GM18909 (cell line): ENCODE measurements at regions not wholly inside any gene's neighbourhood (a gene's known extent, or its start where the extent isn't known, plus 50 kb on each side); places are given as distances from the start of the nearest gene placed in this dataset.

Source experiments
- ATAC-seq: cut with Tn5 transposase; IDR thresholded peaks from one replicate; pipeline ENCODE4 v1.9.1; 2021; ENCODE audit warnings: mild to moderate bottlenecking; ENCODE audit not compliant: unreplicated experiment, poor library complexity

DNA sequence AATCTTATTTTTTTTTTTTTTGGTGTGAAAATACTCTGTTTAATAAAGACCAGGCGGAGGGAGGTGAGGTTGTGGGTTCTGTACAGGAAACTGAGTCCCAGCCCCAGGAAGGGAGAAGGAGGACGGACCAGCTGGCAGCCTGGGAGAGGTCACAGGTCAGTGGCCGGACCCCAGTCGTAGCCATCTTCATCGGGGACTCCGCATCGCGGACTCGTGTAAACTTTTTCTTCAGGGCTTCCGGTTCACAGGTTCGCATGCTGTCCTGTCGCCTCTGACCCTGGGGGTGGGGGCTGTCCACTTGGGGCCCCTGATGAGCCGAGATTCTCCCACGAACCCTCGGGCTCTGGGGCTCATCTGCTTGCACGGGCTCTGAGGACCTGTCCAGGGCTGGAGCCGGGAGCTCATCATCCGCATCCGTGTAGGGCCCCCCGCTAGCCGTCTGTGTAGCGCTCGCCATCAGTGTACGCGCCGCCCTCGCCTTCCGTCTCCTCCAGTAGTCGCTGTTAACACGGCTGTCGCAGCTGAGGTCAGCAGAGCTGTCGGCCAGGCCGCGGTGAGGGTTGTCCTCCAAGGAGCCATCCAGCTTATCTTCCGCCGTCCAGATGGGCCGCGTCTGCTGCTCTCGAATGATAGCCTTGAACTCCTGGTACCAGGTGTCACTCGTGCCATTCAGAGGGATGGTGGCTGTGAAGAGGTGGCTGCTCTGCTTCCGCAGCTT is 975.7 kb upstream of the PRMT6 start:
- no peak for ATAC-seq

DNA sequence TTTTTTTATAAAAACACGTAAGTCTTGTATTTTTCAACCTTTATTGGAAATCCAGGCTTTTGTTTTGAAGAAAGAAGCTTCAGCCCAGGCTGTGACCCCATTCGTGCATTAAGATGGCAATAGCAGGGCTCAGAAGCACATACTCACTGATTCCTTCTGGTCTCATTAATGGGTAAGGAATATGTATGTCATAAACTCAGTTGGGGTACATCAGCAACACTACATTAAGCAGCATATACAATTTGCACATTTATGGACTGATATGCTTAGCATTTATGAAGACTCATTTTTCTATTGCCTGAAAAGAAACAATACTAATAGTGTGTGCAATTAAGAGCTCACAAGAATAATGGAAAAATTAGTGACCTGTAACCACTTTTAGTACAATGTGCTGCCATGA is 945.4 kb upstream of the PRMT6 start:
- ATAC-seq: no peak

DNA sequence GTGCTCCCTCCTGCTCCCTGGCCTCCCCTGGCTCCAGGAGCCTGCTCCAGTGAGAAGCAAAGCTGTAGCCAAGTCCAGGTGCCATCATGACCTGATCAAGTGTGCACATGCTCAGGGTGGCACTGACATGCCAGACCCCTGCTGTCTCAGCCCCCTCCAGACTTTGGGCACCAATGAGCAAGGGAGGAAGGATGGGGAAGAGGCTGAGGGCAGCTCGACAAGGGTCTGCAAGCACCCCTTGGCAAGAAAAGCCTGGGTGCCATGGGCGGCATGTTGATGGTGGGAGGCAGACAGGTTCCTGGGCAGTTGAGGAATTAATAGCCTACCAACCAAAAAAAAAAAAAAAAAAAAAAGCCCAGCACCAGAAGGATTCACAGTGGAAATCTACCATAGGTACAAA is 942.6 kb upstream of the PRMT6 start:
- ATAC-seq: no peak

DNA sequence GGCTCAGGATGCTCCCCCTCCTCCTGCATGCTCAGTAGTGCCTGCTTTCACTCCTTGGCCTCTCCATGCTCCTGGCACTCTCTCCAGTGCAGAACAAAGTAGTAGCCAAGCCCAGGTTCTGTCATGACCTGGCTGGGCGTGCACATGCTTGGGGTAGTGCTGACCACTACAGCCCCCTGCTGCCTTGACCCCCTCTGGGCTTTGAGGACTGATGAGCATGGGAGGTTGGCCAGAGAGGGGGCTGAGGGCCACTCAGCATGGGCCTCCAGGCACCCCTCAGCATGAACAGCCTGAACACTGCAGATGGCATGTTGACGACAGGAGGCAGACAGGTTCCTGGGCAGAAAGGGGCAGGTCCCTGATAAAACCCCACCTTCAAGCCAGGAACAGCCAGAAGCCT is 935.7 kb upstream of the PRMT6 start:
- no peak for ATAC-seq

DNA sequence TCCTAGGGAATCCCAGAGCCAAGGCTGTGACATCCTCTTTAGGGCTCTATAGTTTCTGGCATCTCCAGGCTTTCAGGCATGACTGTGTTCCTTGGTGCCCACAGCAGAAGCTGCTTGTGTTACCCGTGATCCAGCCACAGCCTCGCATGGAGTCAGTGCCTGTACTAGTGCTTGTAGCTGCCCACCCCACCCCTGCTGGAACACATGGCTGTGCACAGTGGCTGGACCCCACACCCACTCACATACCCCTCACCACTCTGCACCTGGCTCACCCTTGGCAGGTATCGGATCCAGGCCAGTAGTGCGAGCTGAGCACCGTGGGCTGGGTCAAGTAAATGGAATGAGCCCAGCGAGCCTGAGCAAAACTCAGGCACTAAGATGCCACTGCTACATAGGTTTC is 934.7 kb upstream of the PRMT6 start:
- no peak for ATAC-seq

DNA sequence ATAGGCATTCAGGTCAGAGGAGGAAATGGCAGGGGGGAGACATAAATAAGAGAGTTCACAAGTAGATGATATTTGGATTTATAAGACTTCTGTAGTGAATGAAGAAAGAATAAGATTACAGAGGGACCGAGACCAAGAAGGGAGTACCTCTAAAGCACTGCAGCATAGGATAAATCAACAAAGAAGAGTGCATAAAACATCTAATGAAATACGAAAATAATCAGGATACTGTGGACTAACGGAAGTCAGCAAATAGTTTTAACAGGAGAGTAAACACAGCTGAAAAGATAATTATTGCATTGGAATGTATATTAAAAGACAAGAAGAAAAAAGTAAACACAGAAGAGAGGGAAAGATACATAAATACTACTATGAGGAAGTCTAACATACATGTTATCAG is 921.9 kb upstream of the PRMT6 start:
- ATAC-seq: no peak

DNA sequence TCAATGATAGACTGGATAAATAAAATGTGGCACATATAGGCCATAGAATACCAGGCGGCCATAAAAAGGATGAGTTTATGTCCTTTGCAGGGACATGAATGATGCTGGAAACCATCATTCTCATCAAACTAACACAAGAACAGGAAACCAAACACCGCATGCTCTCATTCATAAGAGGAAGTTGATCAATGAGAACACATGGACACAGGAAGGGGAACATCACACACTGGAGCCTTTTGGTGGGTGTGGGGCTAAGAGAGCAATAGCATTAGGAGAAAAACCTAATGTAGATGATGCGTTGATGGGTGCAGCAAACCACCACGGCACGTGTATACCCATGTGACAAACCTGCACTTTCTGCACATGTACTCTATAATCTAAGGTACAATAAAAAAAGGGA is 883.4 kb upstream of the PRMT6 start:
- no peak for ATAC-seq

DNA sequence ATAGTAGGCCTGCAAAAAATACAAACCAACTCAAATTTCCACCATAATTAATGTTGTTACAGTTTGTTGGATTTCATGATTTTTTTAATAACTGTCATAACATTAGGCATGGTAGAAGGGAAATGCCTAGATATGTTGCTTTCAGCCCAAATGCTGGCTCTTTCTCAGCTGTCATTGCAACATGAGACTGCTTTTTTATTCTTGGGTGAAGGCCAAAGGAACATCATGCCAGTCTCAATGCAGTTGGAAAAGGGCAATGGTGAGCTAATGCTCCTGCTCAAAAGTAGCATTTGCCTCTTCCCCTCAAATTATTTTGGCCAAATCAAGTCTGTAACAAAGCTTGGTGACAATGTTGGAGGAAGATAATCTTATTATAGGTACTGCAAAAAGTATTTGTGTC is 877.7 kb upstream of the PRMT6 start:
- no peak for ATAC-seq

DNA sequence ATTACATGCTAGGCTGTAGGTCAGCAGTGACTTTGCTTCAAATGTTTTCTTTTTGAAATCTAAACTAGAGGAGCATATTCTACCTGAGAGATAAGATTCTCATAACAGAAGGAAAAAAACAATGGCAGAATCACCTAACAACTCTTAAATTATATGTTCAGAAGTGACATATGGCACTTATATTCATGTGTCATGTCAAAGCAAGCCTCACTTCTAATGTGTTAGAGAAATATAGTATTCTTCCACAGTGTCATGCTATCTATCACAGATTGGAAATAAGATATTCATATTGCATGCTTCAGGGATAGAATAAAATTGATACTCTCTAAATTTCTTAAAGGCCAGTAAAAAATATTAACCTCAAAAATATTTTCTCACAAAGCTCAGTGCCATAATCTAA is 874.6 kb upstream of the PRMT6 start:
- ATAC-seq: no peak

DNA sequence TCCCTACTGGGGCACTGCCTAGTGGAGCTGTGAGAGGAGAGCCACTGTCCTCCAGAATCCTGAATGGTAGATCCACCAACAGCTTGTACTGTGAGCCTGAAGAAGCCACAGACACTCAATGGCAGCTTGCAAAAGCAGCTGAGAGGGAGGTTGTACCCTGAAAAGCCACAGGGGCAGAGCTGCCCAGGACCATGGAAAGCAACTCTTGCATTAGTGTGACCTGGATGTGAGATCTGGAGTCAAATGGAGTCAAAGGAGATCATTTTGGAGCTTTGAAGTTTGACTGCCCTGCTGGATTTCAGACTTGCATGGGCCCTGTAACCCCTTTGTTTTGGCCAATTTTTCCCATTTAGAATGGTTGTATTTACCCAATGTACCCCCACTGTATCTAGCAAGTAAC is 871.4 kb upstream of the PRMT6 start:
- ATAC-seq: no peak

DNA sequence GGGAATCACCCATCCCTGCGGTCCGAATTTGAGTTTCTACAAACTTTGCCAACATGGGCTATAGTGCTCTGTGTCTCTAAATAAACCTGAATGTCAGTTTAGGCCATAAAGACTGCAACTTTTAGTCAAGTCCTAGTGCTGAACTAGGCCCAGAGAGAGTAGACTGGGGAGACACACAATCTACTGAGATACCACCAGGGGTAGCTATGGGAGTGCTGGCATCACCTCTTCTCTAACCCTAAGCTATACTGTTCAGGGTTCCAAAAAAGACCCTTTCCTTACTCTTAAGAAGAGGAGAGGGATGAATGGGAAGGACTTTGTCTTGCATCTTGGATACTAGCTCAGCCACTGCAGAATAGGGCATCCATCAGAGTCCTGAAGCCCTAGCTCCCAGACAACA is 866.7 kb upstream of the PRMT6 start:
- no peak for ATAC-seq

DNA sequence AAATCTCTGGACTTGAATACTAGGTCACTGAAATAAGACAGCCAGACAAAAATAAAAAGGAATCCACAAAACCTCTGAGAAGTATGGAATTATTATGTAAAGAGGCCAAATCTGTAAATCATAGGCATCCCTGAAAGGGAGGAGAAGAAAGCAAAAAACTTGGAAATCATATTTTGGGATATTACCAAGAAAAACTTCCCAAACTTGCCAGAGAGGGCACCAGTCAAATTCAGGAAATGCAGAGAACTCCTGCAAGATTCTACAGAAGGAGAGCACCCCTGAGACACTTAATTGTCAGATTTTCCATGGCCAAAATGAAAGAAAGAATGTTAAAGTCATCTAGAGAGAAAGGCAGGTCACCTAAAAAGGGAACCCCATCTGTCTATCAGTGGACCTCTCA is 862.3 kb upstream of the PRMT6 start:
- ATAC-seq: no peak

DNA sequence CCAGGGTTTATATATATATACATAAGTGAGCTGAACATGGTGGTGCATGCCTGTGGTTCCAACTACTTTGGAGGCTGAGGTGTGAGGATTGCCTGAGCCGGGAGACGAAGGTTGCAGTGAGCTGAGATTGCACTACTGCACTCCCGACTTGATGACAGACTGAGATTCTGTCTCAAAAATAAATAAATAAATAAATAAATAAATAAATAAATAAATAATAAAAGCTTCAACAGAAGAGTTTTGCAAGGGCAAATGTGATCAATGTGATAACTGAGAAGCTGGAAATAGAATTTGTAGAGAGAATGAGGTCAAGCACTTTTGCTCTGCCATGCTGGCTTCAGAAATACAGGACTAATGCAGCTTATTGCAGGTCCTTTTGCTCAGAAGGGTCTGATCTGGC is 855.8 kb upstream of the PRMT6 start:
- no peak for ATAC-seq

DNA sequence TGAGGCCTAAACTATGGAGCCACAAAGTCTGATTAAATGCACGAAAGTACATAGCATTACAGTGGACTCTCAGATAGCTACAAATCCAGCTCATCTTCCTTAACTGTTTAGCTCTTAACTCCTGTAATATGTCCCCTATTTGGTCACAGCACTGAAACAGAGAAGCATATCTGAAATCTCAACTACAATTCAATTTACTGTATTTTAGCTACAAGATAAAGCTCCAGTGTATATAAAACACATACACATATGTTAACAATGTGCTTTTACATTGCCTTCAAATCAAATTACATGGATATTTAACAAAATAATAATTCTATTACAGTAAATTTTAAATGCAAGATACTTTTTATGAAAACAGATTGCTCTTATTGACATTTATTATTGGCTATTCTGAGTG is 849.3 kb upstream of the PRMT6 start:
- ATAC-seq: no peak

DNA sequence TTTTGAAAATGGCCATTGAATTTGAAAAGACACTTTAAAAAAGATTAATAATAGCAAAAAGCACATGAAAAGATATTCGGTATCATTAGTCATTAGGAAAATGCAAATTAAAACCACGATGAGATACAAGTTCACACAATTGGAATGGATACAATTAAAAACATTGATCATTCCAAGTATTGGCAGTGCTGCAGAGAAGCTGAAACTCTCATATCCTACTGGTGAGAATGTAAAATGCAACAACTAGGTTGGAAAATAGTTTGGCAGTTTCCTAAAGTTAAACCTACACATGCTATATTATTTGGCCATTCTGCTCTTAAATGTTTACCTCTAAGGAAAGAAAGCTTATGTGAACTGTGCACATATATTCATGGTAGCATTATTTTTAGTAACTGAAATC is 838.7 kb upstream of the PRMT6 start:
- no peak for ATAC-seq

DNA sequence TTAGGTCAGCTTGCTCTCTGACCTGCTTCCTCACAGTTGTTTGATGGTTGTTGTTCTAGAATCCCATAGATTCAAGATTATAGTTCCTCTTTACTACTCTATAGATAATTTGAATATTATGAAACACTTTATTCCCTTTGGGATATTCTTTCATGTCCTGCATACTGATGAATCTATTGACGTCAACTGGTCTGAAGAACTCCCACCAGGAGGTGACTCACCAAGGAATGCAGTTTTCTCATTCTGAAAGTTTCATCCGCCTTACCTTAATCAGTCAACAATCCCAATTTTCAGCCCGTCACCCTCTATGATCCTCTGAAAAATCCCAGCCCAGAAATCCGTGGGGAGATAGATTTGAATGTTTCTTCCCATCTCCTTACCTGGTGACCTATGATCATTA is 834.1 kb upstream of the PRMT6 start:
- no peak for ATAC-seq

DNA sequence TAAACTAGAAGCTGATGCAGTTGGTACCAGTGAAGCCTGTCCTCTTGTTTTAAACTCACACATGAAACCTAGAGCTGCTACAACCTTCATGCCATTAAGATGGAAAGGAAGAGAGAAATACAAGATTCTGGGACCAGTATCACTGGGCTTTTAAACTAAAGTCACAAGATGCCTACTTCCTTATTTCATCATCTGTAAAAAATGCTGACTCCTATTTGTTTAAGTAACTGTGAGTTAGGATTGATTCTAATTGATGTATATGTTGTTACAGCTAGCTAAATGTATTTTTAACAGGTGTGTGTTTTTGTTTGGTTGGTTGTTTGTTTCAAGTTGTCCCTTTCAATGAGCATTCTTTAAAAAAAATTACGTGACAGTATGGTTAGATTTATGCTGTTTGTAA is 833.3 kb upstream of the PRMT6 start:
- no peak for ATAC-seq

DNA sequence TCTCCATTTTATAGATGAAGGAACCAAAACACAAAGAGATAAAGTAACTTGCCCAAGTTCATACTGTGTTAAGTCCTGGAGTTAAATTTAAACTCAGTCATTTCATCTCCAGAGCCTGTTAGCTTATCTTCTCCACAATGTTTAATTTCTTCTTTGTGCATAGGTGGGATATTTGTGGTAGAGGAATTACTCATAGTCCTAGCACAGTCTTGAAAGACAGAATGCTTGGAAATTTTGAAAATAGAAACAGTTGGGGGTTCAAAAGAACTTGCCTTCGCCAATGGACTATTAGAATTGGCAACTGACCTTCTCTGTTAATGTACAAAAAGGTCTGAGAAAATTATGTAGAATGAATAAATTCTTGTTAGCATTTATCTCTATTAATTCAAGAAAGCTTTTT is 832.0 kb upstream of the PRMT6 start:
- no peak for ATAC-seq

DNA sequence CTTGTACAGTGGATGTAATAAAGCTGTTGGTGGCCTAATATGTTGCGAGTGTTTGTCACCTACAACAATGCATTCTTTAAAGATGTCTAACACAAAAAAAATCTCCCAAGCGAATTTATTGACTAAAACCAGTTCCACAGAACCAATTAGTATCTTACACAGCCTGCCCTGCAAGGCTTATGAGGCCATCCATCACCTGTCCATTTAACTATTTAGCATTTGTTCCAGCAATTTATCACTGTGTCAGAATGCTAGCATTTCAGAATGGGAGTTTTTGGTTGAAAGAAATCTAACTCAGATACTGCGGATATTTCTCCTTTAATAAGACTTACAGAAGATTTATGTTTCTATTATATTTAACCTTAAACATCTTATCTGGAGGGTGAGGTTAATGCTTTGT is 831.1 kb upstream of the PRMT6 start:
- ATAC-seq: no peak

DNA sequence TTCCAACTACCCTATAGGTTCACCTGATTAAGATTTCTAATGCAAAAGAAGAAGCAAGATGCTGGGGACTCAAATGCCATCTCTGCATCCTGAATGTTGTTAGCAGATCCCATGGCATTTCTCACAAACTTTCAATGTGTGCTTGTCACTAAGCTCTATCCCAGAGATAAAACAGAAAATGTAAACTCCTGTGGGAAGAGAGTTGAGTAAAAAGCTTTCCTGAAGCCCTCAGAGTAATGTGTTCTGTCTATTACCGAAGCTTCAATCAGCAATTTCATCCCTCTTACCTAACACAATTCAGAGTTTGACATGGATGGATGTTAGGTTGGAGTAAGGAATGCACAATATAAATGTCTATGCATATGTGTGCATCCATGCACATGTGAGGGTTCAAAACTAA is 829.9 kb upstream of the PRMT6 start:
- no peak for ATAC-seq

DNA sequence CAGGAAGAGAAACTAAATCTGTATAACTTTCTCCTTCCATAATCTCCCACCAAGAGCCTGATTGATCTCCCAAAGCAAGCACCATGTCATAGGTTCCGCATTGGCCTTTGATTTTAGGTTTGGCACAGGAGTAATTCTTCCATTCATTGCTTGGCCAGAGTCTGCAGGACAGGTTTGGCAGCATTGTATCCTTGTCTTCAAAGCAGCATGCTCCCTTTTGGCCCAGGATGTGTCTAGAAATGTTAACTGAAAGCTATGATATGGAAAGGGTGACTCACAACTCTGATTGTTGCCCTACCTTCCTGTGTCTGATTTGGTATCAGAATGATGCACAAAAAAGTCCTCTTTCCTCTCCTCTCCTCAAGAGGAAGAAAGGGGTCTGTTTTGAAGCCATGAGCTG is 824.3 kb upstream of the PRMT6 start:
- no peak for ATAC-seq

DNA sequence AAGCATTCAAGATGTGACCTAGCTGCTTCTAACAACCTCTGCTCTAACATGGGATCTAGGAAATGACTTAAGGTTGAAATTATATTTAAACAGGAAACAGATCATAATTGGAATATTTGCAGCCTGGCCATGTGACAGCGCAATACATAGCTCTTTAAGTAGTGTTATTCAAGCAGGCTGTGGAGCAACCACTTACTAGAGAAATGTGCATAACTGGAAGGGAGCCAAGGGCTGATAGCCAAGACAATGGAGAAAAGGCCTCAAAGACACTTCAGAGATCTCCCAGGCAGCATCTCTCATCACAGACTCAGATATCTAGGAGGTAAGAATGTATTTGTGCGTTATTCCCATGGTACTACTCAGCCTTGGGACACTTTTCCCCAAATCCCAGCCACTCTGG is 823.0 kb upstream of the PRMT6 start:
- no peak for ATAC-seq

DNA sequence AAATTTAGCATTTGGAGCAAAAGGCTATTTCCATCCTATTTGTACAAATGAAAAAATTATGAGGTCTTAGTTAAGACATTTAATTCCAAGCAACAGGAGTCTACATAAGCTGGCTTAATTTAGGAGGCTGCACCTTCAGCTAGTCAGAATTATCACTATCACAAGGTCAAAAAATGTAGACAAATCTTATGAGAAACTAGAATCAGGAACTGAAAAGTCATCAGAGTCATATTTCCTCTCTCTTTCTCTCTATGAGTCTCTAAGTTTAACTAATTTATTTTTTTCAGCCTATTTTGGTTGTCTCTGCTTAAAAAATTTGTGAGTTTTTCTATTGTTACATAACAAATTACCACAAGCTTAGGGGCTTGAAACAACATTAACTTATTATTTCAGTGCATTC is 807.1 kb upstream of the PRMT6 start:
- no peak for ATAC-seq
